ENCODE measurements at regions not wholly inside any gene's neighbourhood (a gene's known extent, or its start where the extent isn't known, plus 50 kb on each side); places are given as distances from the start of the nearest gene placed in this dataset.

GRCh38 chr17:31743797-31744196 is 115.2 kb downstream of the COPRS start (continued):
- TF ChIP-seq E2F6 (IDR thresholded peaks at IDR 0.05; ENCODE audit: borderline replicate concordance in 1 of 2, extremely low read depth in 1 of 2, insufficient read depth in 1 of 2, insufficient read length in 1 of 2, low read depth in 1 of 2, low read length in 1 of 2, poor library complexity in 1 of 2, severe bottlenecking in 1 of 2): no peak
- no peak for TF ChIP-seq RBM34 (IDR thresholded peaks at IDR 0.05; ENCODE audit: borderline replicate concordance, insufficient read depth, low read length)
- no peak for TF ChIP-seq PRDM10 (IDR thresholded peaks at IDR 0.05; ENCODE audit: partially characterized antibody)
- no peak for TF ChIP-seq CTCF (IDR thresholded peaks at IDR 0.05 in 2 of 3, conservative IDR thresholded peaks at IDR 0.05 in 1 of 3; ENCODE audit: insufficient read depth in 2 of 3, low read depth in 1 of 3, low read length in 3 of 3)
- TF ChIP-seq ZNF324 (CRISPR knock-in tag; IDR thresholded peaks at IDR 0.05): no peak
